Ammon's horn (tissue), 1 donor: ENCODE measurements at regions not wholly inside any gene's neighbourhood (a gene's known extent, or its start where the extent isn't known, plus 50 kb on each side); places are given as distances from the start of the nearest gene placed in this dataset.
"Not testable (repeated sequence)": the region's sequence is repeated elsewhere in the genome, so short reads cannot be mapped to it uniquely, and the experiment has no call there.

Source experiments
- DNase-seq: peaks from one replicate; pipeline ENCODE4 v3.0.0-alpha.2; 2016; ENCODE audit warnings: low spot score

DNA sequence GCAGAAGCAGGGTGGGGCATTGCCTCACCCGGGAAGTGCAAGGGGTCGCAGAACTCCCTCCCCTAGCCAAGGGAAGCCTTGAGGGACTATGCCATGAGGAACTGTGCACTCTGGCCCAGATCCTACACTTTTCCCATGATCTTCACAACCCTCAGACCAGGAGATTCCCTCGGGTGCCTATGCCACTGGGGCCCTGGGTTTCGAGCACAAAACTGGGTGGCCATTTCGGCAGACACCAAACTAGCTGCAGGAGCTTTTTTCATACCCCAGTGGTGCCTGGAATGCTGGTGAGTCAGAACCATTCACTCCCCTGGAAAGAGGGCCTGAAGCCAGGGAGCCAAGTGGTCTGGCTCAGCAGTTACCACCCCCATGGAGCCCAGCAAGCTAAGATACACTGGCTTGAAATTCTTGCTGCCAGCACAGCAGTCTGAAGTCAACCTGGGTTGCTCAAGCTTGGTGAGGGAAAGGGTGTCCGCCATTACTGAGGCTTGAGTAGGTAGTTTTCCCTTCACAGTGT, 573.7 kb upstream of the ANO3 start:
- DNase-seq: no peak

GRCh38 chr11:25766332-25767015, 565.5 kb upstream of the ANO3 start:
- DNase-seq: no peak

DNA sequence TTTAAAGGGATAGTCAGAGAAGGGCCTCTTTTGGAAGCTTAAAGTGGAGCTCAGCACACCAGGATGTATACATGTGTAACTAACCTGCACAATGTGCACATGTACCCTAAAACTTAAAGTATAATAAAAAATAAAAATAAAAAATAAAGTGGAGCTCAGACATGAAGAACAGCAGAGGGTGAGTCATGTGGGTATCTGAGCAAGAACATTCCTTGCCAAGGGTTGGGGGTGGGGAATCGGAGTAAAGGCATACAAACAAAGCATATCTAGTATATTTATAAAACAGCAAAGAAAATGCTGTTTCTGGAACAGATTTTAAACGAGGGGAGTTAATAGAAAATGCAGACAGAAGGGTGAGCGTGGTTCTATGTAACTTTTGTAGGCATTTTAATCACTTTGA, 562.6 kb upstream of the ANO3 start:
- DNase-seq: no peak

GRCh38 chr11:25771605-25772004, 560.3 kb upstream of the ANO3 start:
- DNase-seq: no peak

- no peak for DNase-seq
Measured at GRCh38 chr11:25775603-25776002, 556.3 kb upstream of the ANO3 start.

GRCh38 chr11:25776238-25776637, 555.7 kb upstream of the ANO3 start:
- DNase-seq: no peak

GRCh38 chr11:25777343-25777742, 554.6 kb upstream of the ANO3 start:
- no peak for DNase-seq

- DNase-seq: no peak
Measured at GRCh38 chr11:25779033-25779432, 552.9 kb upstream of the ANO3 start.

- no peak for DNase-seq
Measured at GRCh38 chr11:25787416-25787815, 544.5 kb upstream of the ANO3 start.

GRCh38 chr11:25790396-25790795, 541.5 kb upstream of the ANO3 start:
- no peak for DNase-seq

- no peak for DNase-seq
Measured at GRCh38 chr11:25793637-25794036, 538.3 kb upstream of the ANO3 start.

DNA sequence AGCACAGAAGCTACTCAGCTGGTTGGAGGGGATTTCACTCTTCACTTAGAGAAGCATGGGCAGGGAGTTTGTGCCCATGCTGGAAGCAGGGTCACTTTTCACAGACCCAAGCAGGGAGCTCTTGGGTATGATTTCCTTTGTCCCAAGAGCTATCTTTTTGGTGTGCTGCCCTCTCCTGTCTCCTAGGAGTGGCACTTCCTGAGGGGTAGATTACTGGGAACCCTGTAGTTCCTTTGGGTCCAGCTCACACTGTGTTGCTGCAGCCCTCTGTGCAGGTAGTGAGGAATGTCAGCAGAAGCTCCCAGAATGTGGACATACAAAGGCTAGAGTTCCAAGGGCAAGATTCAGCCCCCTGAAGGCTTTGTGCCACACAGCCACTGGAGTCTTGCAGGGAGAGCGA, 537.1 kb upstream of the ANO3 start:
- DNase-seq: no peak

GRCh38 chr11:25816411-25816810, 515.5 kb upstream of the ANO3 start:
- DNase-seq: no peak

DNA sequence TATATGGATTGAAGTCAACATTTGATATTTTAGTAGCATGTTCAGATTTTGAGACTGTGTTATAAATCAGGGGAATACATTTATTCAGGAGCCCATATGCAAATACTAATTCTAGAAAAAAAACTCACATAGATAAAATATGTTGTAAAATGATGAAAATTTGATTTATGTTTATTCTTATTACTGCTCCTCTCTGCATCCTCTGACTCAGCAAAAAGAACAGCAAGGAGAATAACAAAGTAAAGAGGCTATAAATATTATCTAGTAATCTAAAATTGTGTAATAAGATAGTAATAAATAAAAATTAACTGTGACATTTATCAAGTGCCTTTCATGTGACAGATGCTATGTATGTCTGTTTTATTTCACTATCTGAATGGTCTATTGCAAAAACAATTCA, 507.2 kb upstream of the ANO3 start:
- DNase-seq: no peak

DNA sequence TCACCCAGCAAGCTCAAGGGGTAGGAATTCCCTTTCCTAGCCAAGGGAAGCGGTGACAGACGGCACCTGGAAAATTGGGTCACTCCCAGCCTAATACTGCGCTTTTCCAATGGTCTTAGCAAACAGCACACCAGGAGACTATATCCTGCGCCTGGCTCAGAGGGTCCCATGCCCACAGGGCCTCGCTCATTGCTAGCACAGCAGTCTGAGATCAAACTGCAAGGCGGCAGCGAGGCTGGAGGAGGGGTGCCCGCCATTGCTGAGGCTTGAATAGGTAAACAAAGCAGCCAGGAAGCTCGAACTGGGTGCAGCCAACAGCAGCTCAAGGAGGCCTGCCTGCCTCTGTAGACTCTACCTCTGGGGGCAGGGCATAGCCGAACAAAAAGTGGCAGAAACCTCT, 500.4 kb upstream of the ANO3 start:
- not testable (repeated sequence) for DNase-seq

DNA sequence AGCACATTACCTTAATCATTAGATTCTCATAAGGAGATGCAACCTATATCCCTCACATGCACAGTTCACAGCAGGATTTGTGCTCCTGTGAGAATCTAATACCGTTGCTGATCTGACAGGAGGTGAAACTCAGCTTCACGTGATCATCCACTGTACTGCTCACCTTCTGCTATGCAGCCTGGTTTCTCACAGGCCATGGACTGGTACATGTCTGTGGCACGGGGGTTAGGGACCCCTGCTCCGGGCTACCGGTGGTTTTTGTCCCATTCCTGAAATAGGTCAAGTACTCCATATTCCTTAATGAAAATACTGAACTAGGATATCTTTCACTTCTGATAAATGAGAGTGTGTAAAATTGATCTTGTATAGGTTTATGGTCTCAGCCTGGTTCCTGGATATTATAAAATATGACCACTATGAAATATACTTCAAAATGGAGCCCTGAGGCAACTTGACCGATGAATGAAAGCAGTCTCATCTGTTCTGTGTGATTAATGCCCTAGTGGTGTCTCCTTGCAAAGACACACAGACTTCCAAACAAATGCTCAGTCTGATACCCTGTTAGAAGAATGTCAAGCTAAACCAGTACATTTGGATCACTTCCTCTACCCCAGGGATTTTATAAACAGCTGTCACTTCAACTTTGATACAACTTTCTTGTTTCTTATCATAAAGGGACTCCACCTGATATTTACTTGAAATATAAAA, 492.9 kb upstream of the ANO3 start:
- no peak for DNase-seq

DNA sequence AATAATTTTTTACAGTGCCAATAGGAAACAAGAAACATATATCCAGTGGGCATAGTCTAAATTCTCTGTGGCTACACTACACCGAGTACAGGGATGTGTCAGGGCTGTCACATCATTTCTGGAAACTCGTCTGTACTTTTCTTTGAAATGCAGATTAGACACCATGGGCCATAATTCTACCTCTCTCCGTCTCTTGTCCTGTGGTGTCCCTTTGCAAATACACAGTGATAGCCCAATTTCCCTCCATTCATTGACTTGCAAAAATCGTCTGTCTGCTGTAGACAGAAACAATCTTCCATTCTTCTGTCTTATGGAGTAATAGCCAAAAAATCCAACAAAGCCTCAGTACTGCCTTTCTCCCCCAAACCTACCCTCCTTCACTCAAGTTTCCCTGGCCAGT, 487.1 kb upstream of the ANO3 start:
- DNase-seq: no peak

GRCh38 chr11:25855916-25856315, 476.0 kb upstream of the ANO3 start:
- no peak for DNase-seq

GRCh38 chr11:25859776-25860175, 472.2 kb upstream of the ANO3 start:
- no peak for DNase-seq

- DNase-seq: no peak
Measured at GRCh38 chr11:25860677-25861450, 471.1 kb upstream of the ANO3 start.

GRCh38 chr11:25862159-25862558, 469.8 kb upstream of the ANO3 start:
- DNase-seq: no peak

DNA sequence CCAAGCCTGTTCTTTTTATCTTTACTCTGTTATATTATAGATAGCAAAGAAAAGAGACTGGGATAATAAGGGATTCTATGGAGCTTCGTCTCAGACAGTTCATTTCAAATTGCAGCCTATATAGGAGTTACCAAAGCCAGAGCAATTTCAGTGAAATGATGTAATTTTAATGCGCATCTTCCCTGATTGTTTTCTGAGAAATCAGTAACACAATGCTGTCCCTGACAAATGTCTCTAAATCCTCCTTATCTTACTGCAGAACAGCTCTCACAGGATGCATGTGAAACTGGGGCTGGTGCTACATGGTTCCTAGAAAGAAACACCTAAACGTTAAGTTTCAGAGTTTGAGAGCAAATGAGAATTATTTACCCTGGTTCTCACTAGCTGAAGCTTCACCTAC, 467.9 kb upstream of the ANO3 start:
- no peak for DNase-seq

DNA sequence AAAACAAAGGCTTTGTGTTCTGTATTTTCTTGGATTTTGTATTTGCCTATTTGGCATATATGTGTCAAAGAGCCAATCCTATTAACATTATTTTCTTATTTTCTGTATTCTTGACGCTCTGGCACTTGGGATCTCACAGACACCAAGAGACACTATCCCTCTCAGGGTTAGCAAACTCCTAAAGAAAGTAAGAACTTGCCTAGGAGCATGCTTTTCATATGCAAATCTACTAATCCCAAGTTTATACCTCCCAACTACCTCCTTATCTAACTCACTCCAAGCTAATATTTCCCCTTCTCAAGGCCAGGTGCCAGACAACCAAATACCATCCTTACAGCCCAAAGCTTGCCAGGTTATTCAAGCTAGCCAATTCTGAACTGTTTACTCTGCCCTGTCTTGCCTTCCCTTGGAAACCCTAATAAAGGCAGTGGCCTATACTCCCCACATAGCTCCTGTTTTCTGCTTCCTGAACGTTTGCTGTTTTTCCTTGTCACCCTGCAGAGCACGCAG, 455.4 kb upstream of the ANO3 start:
- DNase-seq: no peak
